ENCODE measurements at regions not wholly inside any gene's neighbourhood (a gene's known extent, or its start where the extent isn't known, plus 50 kb on each side); places are given as distances from the start of the nearest gene placed in this dataset.

- TF ChIP-seq CTCF (IDR thresholded peaks at IDR 0.05; ENCODE audit: insufficient read depth, low read length) (no peak), POLR2AphosphoS5 (IDR thresholded peaks at IDR 0.05; ENCODE audit: low read depth) (no peak), GABPA (IDR thresholded peaks at IDR 0.05; ENCODE audit: low read depth) (no peak)
Measured at GRCh38 chr14:51518711-51519110, 133.0 kb upstream of the FRMD6 start.
